Activated naive CD4-positive, alpha-beta T cell (primary cell): ENCODE measurements at regions not wholly inside any gene's neighbourhood (a gene's known extent, or its start where the extent isn't known, plus 50 kb on each side); places are given as distances from the start of the nearest gene placed in this dataset.

ENCODE experiments used
- DNase-seq, 4 experiments: peaks; one replicate each; lab custom pipeline; 2025; lab: John Stamatoyannopoulos, UW

DNA sequence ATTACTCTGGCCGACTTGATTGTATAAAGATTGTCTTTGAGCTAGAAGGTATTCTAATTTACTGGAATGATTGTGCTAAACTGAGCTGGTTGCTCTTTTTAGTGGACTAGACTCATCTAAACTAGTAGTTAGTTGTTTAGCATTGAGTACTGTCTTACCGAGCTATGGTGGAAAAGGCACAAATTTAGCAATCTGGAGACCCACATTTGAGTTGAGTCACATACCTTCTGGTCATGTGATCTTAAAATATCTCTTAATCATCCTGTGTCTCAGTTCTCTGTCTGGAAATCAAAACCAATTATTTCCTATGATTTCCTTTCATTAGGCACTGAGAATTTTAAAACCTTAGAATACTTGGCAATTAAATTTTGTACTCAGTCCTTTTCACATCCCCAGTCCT, 349.5 kb downstream of the IRS2 start:
- no peak for DNase-seq

DNA sequence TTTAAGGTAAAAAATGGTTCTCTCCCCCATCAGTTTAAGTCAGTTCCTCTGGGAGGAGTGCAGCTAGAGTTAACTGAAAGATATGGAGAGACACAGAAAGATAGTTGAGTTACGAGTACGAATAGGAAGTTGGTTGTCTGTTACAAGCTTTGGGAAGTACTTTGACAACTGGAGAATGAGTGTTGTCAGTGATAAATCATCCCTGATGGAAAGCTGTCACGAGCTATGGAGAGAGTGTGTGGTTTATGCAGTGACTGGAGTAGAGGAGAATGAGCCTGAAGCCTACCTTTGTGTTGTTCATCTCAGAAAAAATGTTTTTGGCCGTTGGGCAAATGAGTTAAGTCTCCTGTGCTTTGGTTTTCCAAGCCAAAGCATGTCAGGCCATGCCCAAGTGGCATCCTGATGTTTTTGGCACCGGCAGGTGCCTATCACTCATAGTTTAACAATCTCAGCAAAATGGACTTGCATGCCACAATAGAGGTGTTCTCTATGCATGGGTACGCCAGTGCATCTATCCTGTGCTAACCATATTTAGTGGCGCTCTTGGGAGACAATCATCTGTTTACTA, 350.2 kb downstream of the IRS2 start:
- DNase-seq, result no peak

DNA sequence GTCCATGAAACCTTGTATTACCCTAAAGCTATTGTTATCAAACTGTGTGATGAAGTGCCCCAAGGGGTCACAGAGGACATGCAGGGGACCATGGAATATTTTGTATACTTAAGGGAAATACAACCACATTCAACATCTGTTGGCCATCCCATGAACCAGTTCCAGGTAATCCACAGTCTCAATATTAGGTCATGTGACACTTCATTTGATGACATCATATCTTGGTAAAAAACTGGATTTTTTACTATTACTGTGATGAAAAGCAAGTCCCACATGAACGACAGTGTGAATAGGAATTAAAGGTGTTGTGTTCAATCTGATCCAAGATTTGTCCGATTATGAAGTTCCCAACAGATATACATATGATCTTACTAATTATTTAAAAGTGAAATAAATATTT, 355.2 kb downstream of the IRS2 start:
- DNase-seq, result no peak

DNA sequence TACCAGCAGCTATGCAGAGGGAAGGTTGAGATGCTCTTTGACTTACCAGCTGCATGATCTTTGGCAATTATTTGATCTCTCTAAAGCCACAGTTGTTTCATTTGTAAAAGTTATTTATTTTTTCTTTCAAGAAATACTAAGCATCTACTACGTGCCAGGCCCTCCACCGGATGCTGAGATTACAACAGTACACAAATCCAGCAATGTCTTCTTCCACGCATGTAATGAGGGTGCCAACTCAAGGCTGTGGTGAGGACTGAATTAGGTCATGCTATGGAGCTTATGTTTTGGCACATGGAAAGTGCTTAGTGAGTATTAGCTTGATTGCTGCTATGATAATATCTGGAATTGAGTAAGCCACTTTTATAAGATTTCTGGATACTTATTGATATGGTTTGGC, 358.2 kb downstream of the IRS2 start:
- DNase-seq, result no peak

DNA sequence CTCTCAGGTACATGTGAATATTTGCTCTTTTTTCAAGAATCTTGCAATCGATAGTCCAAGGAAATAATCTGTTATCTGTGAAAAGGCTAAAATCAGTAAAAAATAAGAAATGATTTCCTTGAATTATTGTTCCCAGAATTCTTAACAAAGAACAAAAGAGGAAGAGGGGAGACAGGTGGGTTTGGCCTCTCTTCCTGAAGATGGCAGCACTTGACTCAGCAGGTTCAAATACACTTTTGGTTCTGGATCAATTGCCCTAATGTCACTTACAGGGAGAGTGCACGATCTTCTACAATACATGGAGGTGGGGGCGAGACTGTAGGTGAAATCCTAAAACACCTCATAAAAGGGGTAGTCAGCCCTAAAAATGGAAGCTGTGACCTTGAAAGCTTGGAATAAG, 358.7 kb downstream of the IRS2 start:
- DNase-seq, result no peak

DNA sequence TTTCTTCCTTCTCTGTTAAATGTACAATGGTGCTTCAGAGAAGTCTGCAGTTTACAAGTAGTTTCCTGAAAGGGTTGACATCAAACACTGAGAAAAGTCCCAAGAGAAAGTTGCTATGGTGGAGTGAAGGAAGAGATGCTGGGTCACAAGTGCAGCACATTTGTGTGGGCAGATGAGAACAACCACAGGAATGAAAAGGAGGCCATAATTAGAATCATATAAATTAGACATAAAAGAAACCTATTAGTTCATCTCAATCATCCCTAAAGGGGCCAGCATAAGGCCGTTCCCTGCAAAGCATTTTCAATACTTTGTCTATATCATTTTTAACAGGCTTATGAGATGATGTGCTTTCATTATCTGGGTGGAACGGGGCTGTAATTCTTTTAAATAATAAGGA, 359.2 kb downstream of the IRS2 start:
- no peak for DNase-seq

DNA sequence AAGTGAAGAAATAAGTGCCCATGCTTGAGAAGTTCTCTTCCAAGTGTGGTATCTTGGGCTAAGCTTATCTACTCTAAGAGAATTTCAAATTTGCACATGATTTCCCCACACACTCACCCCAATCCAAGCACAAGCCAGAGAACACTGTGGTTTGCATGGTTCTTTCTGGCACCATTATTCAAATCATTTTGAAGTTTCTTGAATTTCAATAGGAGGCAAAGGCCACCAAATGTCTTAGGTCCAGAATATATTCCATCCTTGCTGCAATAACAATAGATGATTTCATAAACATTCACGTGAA, 359.7 kb downstream of the IRS2 start:
- no peak for DNase-seq

DNA sequence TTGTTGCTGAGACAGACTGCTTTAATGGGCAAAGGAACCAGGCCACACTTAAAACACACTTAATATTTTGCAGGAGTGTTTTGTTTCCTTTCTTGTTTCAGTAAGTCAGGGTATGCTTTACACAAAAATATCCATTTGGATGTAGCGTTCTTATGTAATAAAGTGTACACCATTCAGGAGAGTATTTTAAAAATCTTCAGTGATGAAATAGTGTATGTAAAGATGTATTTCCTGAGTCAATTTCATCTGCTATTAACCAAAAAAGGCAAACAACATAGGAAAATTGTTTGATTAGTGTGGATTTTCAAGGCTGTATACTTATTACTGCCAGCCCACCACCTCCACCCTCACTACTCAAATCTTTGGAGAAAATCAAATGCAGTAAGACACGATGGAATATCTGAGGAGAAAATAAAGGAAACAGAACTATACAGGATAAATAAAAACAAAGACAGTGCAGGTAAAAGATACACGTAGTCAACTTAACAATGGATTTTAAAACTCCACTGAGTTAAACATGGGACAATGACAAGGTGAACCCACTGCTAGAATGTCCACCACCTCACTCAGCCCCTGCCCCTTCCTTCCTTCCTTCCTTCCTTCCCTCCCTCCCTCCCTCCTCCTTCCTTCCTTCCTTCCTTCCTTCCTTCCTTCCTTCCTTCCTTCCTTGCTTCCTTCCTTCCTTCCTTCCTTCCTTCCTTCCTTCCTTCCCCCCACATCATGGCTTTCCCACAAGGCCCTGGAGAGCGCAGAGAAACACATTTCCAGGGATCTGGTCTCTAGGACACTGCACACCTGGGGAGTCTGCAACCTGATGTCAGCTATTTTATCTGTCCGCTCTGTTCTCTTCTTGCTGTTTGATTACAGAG, 360.3 kb downstream of the IRS2 start:
- no peak for DNase-seq

DNA sequence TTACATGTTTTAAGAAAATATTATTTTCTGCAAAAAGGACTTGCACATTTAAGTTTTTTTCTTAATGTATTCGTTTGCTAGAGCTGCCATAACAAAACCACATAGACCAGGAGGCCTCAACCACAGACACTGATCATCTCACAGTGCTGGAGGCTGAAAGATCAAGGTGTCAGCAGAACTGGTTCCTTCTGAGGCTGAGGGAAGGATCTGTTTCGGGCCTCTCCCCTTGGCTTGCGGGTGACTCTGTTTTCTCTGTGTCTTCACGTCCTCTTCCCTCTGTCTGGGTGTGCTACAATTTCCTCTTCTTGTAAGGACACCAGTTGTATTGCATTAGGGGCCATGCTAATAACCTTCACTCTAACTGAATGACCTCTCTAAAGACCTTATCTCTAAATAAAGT, 364.2 kb downstream of the IRS2 start:
- DNase-seq, result no peak

DNA sequence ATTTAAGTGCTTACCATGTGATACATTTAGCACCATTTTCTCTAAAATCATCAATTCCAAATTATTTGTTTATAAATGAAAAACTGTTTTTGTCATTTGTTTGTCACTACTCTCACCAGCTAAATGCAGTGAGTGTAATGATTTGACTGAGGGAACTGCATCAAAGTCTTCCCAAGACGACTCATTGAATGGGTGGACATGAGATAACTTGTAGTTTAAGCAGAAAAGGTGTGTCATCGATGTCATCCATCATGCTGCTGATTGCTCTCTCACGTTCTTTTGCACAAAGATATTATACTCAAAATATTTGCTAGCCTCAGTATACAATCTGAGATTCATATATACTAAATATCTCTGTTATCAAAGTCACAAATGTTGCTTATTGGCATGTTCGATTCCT, 366.5 kb downstream of the IRS2 start:
- DNase-seq, result no peak

DNA sequence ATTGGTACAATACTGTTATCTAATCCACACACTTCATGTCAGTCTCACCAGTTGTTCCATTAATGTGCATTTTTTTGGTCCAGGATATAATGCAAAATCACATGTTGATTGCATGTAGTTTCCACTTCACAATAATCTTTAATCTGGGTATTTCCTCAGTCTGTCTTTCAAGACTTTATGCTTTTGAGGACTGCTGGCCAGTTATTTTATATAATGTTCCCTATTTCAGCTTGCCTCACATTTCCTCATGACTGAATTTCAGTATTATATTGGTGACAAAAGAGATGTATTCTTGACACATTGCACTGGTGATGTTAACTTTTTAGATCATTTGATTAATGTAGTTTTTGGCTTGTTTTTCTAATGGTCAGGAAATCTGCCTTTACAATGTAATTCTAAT, 368.3 kb downstream of the IRS2 start:
- no peak for DNase-seq

DNA sequence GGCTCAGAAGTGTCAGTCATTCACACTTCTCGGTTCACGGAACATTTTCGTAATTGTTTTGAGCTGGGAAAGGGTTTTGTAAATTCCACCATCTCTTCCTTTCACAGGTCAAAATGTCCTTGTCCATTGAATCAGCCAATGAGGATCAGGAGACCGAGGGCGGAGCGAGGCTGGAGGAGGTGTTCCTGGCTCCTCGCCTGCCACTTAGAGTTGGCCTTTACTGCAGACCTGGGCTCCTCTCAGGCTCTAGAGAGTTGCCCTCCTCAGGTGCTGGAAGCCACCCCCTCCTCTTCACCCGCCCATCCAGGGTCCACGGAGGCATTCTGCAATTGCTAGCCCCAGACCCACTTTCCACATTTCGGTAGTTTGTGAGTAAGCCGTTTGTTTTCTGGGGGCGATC, 370.4 kb downstream of the IRS2 start:
- DNase-seq, result no peak

DNA sequence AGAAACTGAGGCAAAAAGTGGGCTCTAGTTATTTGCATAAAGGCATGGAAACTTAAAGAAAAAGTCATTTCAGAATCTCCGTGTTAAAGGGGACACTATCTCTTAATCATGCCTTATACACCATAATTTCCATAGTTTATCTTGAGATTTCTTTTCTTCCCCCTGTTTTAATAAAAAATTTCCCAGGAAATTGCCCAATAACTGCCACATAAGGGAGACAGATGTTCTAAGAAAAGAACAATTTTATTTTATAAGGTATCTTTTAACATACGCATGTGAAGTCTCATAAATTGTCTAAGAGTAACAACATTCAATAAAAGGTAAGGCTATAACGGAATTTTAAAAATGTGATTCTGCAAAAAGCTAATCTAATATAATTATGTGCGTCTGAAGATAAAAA, 371.3 kb downstream of the IRS2 start:
- DNase-seq, result no peak

DNA sequence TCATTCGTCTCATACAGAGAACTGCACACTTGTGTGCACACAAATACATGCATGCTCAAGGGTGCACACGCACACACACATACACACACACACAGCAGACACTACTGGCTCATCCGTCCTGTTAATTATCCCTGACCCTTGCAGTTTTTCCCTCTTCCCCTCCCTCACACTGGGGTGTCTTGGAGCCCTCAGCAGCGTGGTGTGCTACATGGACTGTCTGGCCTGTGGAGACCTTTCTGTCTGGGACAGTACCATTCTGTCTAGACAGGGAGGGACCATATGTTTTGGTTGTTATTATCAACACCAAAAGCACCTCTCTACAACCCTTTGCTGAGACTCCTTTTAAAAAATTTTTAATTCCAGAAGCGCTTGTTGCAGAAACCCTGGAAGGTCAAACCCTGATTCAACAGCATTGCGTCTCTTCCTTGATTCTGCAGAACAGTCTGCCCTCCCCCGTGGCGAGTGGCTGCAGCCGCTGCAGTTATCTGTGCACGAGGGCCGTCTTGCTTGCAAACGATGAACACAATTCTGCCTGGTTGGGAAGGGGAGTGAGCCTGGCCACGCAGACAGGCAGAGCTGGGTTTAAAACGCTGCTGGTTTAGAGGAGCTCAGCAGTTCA, 374.0 kb downstream of the IRS2 start:
- DNase-seq, result no peak

DNA sequence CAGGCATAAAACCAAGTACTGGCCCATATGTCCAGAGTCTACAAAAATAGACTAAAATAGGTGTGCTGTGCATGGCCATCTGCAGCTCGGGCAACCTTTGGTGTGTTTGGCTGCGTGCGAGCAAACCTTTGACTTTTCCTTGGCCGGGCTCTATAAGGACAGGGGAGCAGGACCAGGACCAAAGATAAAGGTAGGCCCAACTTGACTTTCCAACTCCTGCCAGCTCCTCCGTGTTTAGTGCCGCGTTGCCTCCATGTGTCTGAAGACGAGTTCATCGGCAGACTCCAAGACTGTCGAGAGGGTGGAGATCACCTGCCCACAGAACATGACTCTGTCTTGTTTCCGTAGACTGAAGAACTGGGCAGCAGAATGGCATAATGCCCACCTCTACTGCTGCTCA, 375.5 kb downstream of the IRS2 start:
- no peak for DNase-seq

DNA sequence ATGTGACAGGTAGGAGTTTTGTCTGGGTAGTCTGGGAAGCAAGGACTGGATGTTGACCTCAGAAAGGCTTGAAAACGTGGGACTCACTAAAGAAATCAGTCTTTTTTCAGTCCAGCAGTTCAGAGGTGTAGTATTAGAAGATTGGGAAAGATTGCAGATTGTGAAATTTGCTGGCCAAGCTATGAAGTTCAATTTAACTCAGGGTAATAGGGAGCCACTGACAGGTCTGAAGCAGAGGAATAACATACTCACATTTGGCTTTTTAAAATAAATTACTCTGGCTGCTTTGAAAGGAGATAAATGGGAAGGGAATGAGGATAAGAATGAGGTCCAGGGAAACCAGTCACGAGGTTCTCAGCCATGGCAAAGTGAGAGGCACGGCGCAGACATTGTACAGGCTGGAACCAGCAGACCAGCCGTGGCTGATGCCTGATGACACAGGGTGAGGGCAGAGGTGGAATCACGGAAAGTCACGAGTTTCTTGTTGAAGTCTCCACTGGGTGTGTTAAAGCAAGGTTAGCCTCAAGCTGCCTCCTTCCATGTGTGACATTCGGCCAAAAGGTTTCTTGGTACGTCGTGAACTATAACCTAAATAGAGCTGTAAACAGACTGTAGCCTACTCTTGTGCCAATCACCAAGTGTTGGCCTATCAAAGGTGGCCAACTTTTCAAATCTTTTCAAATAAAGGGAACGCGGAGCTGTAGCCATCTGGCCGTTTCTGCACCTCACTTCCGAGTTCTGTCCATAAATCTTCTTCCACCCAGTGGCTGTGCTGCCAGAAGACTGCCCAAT, 377.6 kb downstream of the IRS2 start:
- no peak for DNase-seq

DNA sequence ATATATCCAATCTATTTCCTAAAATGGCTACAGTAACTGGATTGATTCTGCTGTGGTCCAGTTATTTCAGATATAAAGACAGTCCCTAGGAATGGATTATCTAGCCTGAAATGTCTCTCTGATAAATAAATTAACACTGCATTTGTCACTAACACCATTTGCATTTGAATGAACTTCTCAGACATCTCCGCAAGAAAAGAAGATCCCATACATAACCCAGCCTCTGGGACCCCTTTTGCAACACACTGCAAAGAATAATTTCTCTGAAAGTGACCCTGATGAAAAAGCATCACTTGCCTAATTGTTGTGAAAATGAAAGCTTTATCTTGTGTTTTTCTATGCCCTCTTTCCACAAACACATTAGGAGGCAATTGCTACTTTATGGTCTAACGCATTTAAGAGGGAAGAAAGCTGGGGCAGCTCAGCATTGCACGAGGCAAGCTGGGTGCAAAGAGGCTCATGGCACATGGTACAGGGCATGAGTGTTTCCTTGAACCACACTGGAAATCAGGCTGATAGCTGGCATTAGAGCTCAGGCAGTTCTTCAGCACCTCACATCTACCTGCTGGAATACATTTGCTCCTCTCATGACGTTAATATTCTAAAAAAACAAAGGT, 379.9 kb downstream of the IRS2 start:
- no peak for DNase-seq

DNA sequence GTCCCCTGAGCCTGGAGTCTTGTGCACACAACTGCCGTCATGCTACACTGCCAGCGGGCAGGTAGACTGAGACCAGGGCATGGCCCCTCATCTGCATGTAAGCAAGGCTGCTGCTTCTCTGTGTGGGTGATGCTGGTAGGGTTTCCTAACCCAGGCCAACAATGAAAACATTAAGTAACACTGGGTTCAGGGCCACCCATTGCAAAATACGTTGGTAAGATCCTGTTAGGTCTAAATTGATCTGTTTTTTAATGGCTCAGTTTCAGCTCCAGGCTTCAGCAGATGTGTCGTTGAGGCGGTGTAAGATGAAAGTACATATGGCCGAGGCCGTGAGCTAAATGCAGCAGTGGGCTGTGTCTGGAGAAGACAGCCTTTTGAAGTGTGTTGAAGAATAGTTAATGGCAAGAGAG, 383.4 kb downstream of the IRS2 start:
- DNase-seq, result no peak

DNA sequence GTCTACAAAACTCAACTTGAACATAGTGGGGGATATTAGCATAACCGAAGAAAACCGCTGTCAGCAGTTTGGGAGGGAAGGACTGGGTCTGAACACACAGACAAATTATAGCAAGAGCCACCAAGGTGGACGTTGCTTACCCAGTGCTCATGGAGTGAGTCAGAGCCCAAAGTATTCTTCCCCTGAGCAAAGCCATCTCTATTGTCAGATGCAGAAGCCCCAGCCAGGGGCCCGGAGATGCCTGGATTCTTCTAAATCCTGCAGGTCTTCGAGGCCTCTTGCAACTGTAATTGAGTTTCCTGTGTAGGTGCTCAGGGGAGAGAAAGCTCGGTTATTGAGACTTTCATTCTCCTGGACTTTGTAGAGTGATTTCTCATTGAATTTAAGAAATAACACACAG, 384.5 kb downstream of the IRS2 start:
- DNase-seq, result no peak

DNA sequence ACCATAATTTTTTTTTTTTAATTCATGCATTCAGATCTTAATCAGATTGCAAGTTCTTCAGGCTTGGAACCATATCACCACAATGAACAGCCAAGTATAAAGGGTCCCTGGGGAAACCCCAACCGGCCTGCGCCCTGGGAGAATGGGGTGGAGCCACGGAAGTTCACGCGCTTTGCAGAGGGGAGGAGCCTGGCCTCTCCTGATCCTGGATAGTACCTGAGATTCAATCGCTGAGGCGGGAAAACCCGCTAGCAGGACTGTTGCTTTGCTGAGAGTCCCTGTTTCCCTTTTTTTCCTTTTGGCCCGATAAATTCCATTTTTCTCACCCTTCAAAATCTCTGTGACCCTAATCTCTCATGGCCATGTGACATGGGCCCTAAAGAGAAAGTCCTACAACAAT, 385.1 kb downstream of the IRS2 start:
- DNase-seq, result no peak

DNA sequence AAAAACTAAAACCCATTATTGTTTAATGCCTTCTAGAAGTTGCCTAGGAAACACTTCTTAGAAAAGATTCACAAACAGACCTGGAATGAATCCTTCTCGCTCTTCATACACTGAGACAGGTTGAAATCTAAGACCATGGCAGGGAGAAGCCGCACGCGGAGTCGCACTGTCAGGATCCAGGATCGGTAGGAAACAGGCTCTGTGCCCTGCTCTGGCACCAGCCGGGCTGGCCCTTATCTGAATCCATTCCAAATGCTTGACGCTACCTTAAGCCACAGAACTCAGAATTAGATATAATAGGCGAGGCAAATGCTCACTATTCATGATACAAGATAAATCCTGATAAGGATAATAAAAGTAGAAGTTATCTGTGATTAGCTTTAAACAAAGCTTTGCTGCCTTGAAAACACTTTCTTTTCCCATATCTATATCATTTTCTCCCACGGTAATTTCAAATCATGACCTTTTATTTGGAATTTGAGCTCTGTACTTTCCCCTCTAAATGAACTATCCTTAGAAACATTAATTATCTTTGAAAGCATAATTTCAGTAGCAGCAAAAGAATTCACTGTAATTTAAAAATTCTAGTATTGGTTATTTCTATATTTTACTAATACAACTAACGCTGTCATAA, 385.6 kb downstream of the IRS2 start:
- DNase-seq, result no peak

DNA sequence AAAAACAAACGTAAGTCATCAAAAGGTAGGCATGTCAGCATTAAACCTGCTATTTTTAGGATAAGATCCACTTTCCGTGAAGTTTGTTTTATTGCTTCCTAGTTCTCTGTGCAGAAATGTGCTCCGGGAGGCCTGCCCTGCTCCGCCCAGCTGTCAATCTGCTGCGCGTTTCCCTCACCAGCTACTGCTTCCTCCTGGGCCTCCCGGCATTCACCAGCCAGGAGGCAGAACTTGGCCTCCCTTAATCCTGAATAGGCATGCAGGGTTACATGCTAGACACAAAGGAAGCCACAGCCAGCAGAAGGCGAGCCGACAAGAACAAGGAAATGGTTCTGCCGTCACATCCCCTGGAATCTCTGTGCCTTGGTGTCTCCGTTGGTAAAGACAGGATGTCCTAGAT, 386.2 kb downstream of the IRS2 start:
- DNase-seq, result no peak
